ENCODE measurements at regions not wholly inside any gene's neighbourhood (a gene's known extent, or its start where the extent isn't known, plus 50 kb on each side); places are given as distances from the start of the nearest gene placed in this dataset.

DNA sequence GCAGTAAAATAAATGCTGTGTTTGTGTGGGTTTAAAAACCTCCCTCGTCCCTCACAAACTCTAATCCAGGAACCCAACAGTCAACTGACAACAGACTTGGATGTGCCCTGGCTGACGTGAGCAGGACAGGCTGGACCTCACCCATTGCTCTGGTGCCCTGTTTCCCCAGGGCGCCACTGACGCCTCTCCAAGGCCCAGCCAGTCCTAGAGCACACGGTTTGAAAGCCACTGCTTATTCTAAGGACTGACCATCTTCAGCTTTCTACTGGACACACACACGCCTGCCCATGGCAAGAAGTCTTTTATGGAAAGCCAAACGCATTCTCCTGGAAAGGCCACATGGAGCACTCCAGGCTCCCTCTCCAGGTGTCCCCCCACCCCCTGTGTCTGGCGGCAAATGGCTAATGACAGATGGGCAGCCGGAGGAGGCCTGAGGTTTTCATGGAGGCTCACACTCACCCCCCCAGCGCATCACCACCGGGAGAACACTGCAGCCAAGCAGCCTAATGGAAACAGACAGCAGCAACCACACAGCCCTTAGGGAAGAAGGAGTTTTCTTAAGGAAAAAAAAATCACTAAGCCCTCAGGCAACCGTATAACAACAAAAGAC lies 319.2 kb downstream of the SOX9 start:
- TF ChIP-seq GATA3 (IDR thresholded peaks at IDR 0.05; ENCODE audit: low read depth, low read length) (no peak), GATA2 (IDR thresholded peaks at IDR 0.05; ENCODE audit: low read depth, low read length) (no peak)

DNA sequence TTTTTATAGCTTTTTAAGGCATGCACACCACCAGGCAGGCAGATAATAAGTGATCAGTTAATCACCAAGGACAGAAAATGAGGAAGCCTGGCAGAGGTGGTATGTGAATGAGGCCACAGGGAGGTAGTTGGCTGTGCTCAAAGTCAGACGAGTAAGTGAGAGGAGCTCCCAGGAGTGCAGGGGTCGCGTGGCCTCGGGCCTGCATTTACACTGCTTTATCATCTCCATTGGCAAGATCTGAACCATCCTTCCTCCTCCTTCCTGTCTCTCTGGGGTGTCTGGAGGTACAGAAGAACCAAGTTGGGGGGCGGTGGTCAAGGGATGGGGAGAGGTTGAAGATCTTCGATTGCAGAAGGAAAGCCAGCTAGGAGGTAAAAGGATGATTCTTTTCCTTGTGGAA lies 320.1 kb downstream of the SOX9 start:
- TF ChIP-seq GATA2 (IDR thresholded peaks at IDR 0.05; ENCODE audit: low read depth, low read length) (no peak), GATA3 (IDR thresholded peaks at IDR 0.05; ENCODE audit: low read depth, low read length) (no peak)

GRCh38 chr17:72441909-72442308 lies 321.1 kb downstream of the SOX9 start:
- TF ChIP-seq GATA3 (IDR thresholded peaks at IDR 0.05; ENCODE audit: low read depth, low read length) (no peak), GATA2 (IDR thresholded peaks at IDR 0.05; ENCODE audit: low read depth, low read length) (no peak)

DNA sequence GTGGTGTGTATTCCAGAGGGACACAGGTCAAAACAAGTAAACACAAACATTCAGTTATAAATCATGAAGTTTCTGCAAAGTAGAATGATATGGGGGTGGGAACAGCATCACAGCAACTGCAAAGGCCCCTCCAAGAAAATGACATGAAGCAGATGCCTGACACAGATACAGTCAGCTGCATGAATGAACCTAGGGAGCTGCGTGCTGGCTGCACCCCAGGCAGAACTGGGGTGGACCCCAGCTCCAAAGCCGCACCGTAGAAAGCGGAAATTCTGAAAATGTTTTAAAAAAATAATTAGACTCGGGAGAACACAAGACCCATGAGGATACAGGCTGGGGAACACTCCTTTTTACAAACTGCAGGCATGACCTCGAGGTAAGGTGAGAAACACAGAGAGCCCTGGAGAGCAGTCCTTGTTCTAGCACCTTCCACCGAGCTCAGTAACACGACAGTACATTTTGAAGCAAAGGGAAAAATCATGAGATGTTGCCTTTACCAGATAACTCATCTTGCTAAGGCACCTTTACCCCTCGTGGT lies 323.8 kb downstream of the SOX9 start:
- no peak for TF ChIP-seq GATA2 (IDR thresholded peaks at IDR 0.05; ENCODE audit: low read depth, low read length)
- no peak for TF ChIP-seq GATA3 (IDR thresholded peaks at IDR 0.05; ENCODE audit: low read depth, low read length)

- TF ChIP-seq GATA2 (IDR thresholded peaks at IDR 0.05; ENCODE audit: low read depth, low read length): no peak
- TF ChIP-seq GATA3 (IDR thresholded peaks at IDR 0.05; ENCODE audit: low read depth, low read length): no peak
Observed at GRCh38 chr17:72445055-72445991, 324.5 kb downstream of the SOX9 start.

DNA sequence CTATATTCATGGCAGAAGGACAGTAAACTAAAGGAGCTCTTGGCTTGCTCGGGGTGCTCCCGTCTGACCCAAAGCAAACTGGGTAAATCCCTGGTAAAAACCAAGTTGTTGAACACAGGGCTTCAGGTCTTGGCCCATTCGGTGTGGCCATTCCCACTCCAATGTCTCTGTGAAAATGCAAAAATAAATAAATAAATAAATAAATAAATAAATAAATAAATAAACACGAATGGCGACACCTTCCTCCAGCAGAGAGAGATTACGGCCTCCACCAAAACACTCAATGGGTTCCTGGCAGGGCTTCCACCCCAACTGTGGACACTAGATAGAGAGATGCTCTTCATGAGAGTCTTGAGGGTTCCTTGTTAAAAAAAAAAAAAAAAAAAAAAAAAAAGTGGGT lies 325.3 kb downstream of the SOX9 start:
- TF ChIP-seq GATA2 (IDR thresholded peaks at IDR 0.05; ENCODE audit: low read depth, low read length) (no peak), GATA3 (IDR thresholded peaks at IDR 0.05; ENCODE audit: low read depth, low read length) (no peak)

DNA sequence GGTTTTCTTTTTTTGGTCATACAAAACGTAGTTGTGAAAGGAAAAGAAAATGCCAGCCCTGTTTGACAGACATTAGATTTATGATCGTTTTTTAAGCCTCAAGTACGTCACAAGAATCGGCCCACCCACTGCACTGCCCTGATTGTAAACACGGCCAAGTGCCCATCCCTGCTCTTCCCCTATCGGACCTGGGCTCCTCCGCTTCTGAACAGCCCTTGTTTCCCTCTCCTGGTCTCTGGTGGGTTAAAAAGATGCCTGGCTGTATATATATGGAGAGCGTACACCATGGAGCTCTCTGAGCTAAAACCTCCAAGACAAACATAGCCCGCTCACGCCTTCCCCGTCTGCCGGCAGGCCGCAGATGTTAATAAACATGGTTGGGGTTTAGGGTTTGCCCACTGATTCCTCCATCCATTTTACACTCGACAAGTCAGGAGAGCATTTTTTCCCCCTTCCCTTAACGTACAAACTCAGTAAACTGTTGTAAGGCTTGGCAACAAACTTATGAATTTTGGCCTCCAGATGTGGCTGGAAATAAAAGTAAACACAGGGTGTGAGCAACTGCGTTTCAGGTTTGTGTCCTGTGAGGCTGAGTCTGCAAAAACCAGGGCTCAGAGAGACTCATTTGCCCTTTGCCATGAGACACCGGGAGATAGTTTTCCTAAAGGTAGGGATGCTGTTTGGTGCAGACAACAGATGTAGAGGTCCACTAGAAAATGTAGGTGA lies 325.9 kb downstream of the SOX9 start:
- no peak for TF ChIP-seq GATA3 (IDR thresholded peaks at IDR 0.05; ENCODE audit: low read depth, low read length)
- TF ChIP-seq GATA2 (IDR thresholded peaks at IDR 0.05; ENCODE audit: low read depth, low read length): no peak

- no peak for TF ChIP-seq GATA2 (IDR thresholded peaks at IDR 0.05; ENCODE audit: low read depth, low read length)
- no peak for TF ChIP-seq GATA3 (IDR thresholded peaks at IDR 0.05; ENCODE audit: low read depth, low read length)
Observed at GRCh38 chr17:72447251-72447640, 326.4 kb downstream of the SOX9 start.

GRCh38 chr17:72448019-72448418 lies 327.2 kb downstream of the SOX9 start:
- TF ChIP-seq GATA3 (IDR thresholded peaks at IDR 0.05; ENCODE audit: low read depth, low read length) (no peak), GATA2 (IDR thresholded peaks at IDR 0.05; ENCODE audit: low read depth, low read length) (no peak)

- no peak for TF ChIP-seq GATA2 (IDR thresholded peaks at IDR 0.05; ENCODE audit: low read depth, low read length)
- TF ChIP-seq GATA3 (IDR thresholded peaks at IDR 0.05; ENCODE audit: low read depth, low read length): no peak
Observed at GRCh38 chr17:72452286-72453173, 331.7 kb downstream of the SOX9 start.

DNA sequence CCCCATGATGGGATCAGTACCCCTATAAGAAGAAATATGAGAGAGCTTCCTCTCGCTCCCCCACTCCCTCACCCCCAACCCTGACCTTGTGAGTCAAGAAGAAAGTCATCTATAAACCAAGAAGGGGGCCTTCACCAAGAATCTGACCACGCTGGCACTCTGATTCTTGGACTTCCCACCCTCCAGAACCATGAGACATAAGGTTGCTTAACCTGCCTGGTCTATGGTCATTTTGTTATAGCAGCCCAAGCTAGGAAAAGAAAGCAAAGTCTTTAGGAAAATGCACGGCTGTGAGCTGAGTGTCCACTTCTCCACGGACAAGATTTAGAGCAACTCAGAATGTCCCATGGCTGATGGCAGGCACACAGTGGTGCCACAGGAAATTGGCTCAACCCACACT lies 333.5 kb downstream of the SOX9 start:
- TF ChIP-seq GATA2 (IDR thresholded peaks at IDR 0.05; ENCODE audit: low read depth, low read length) (no peak), GATA3 (IDR thresholded peaks at IDR 0.05; ENCODE audit: low read depth, low read length) (no peak)

DNA sequence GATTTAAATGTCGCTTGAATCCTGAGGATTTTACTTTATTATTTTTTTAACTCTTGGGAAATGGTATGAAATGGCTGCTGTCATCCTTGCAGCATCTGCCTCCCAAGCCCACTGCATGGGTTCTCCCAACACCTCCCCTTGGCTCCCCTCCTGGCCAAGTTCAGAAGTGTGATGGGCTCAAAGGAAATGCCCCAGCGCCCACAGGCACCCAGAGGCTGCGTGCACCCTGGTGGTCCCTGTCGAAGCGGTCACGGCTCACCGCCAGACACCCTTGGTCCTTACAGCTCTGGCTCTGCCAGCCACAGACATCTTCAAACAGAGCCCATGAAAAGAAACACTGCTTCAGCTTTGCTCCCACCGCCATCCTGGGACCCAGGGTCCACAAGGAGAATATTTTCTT lies 334.7 kb downstream of the SOX9 start:
- TF ChIP-seq GATA3 (IDR thresholded peaks at IDR 0.05; ENCODE audit: low read depth, low read length) (no peak), GATA2 (IDR thresholded peaks at IDR 0.05; ENCODE audit: low read depth, low read length) (no peak)

DNA sequence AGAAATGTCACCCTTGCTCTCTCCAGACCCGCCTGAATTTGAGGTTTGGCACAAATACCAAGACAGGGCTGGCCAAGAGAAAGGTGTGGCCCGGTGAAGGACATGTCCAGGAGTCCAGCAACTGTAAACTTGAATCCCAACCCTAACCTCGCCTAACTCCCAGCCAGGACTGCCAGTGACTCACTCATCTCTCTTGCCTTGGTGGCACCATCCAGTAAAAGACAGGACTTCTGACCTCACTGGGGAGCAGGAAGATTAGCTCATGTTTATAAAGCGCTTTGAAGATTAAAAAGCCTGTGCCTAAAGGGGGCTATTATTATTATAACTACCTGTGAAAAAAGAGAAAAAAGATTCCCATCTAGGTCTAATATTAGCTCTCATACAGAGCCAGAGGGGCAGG lies 335.3 kb downstream of the SOX9 start:
- TF ChIP-seq GATA2 (IDR thresholded peaks at IDR 0.05; ENCODE audit: low read depth, low read length): no peak
- TF ChIP-seq GATA3 (IDR thresholded peaks at IDR 0.05; ENCODE audit: low read depth, low read length): no peak
